ENCODE measurements at regions not wholly inside any gene's neighbourhood (a gene's known extent, or its start where the extent isn't known, plus 50 kb on each side); places are given as distances from the start of the nearest gene placed in this dataset.

- no peak for TF ChIP-seq CTCF (IDR thresholded peaks at IDR 0.05)
- TF ChIP-seq POLR2A (IDR thresholded peaks at IDR 0.05), result no peak
Observed at GRCh38 chr7:41755096-41755495, 52.2 kb upstream of the INHBA start.
